A549 (cell line): ENCODE measurements at regions not wholly inside any gene's neighbourhood (a gene's known extent, or its start where the extent isn't known, plus 50 kb on each side); places are given as distances from the start of the nearest gene placed in this dataset.

Experiments
- ATAC-seq, 2 experiments: fragments of 200-7000 bp in 1 of 2; fragments of >200 bp in 1 of 2; cut with Nextera tagmentation in 1 of 2; cut with Tn5 transposase in 1 of 2; 3 replicates each; pipeline versions ENCODE4 v1.8.0 to v1.9.1; 2018 to 2020; ENCODE audit warnings: mild to moderate bottlenecking in 1 of 2, moderate library complexity in 1 of 2
- CTCF ChIA-PET: fragments of 300-600 bp; sonication (Branson Sonifier 250); formaldehyde crosslinking; extraction: SDS; loops from one replicate; lab custom pipeline; 2021; ENCODE audit warnings: antibody characterized with exemption, inconsistent platforms; lab: Yijun Ruan, JAX
- POLR2A ChIA-PET: fragments of 350-600 bp; formaldehyde crosslinking; extraction: SDS; loops from one replicate; lab custom pipeline; 2021; ENCODE audit warnings: antibody characterized with exemption, inconsistent platforms; lab: Yijun Ruan, JAX
- DNase-seq, 2 experiments: peaks; one replicate each; pipeline versions ENCODE4 v3.0.0 to v3.0.0-alpha.2; 2011 to 2016; ENCODE audit warnings: low read depth in 1 of 2, low spot score in 1 of 2
- FAIRE-seq: peaks from 2 replicates; lab custom pipeline; 2011; peaks lifted over from hg19 to GRCh38; lab: Jason Lieb, UNC
- H3K27ac ChIP-seq, 2 experiments: fragments of >200 bp; sonication (Bioruptor Twin); formaldehyde crosslinking; 3 replicates each; pipeline ENCODE4 v1.5.1; 2016 to 2017
- H3K4me1 ChIP-seq: fragments of >200 bp; sonication (Bioruptor Twin); formaldehyde crosslinking; 3 replicates; pipeline ENCODE4 v1.6.1; 2016
- H3K4me2 ChIP-seq: fragments of >200 bp; sonication (Bioruptor Twin); formaldehyde crosslinking; 3 replicates; pipeline ENCODE4 v1.6.1; 2016
- H3K4me3 ChIP-seq: fragments of >200 bp; sonication (Bioruptor Twin); formaldehyde crosslinking; 3 replicates; pipeline ENCODE4 v1.5.1; 2016
- H3K9me3 ChIP-seq: fragments of >200 bp; sonication (Bioruptor Twin); formaldehyde crosslinking; 3 replicates; pipeline ENCODE4 v1.6.1; 2016
- BCL3 ChIP-seq: fragments of >200 bp; sonication (Bioruptor Twin); formaldehyde crosslinking; IDR thresholded peaks from 3 replicates; pipeline ENCODE4 v1.6.1; 2016
- CBX8 ChIP-seq: fragments of 200-600 bp; sonication (generic); IDR thresholded peaks from 2 replicates; pipeline ENCODE4 v1.6.1; 2016
- CEBPB ChIP-seq, 2 experiments: fragments of >200 bp in 1 of 2; sonication (Bioruptor Twin) in 1 of 2; formaldehyde crosslinking in 1 of 2; IDR thresholded peaks; 2 replicates each; pipeline ENCODE4 v1.6.1; 2012 to 2016
- EHMT2 ChIP-seq: fragments of 200-600 bp; sonication (generic); IDR thresholded peaks from 2 replicates; pipeline ENCODE4 v1.6.1; 2016; ENCODE audit warnings: antibody characterized with exemption, low read depth, mild to moderate bottlenecking, moderate library complexity
- FOSL2 ChIP-seq, 2 experiments: fragments of 450-650 bp in 1 of 2; fragments of >200 bp in 1 of 2; sonication (Bioruptor Twin) in 1 of 2; formaldehyde crosslinking; IDR thresholded peaks; 2 replicates each; pipeline versions ENCODE4 v1.5.0 to v1.6.1; 2016 to 2020; ENCODE audit warnings: mild to moderate bottlenecking in 1 of 2, moderate library complexity in 1 of 2
- FOXS1 ChIP-seq: fragments of 250-450 bp; sonication (Bioruptor Pico); IDR thresholded peaks from 2 replicates; pipeline ENCODE4 v1.5.0; 2020; ENCODE audit warnings: mild to moderate bottlenecking, moderate library complexity
- GATA3 ChIP-seq: IDR thresholded peaks from 2 replicates; pipeline ENCODE4 v1.6.1; 2012; ENCODE audit warnings: borderline replicate concordance
- HDAC2 ChIP-seq: fragments of 200-600 bp; sonication (generic); IDR thresholded peaks from 2 replicates; pipeline ENCODE4 v1.6.1; 2016
- HOXA7 ChIP-seq: fragments of 250-450 bp; sonication (Bioruptor Pico); IDR thresholded peaks from 2 replicates; pipeline ENCODE4 v1.5.0; 2020; ENCODE audit warnings: mild to moderate bottlenecking, moderate library complexity
- HOXB13 ChIP-seq: fragments of 250-450 bp; sonication (Bioruptor Pico); IDR thresholded peaks from 2 replicates; pipeline ENCODE4 v1.5.0; 2020; ENCODE audit warnings: low read depth, mild to moderate bottlenecking, moderate library complexity
- HOXB5 ChIP-seq: fragments of 250-450 bp; sonication (Bioruptor Pico); IDR thresholded peaks from 2 replicates; pipeline ENCODE4 v1.5.0; 2020; ENCODE audit warnings: mild to moderate bottlenecking, moderate library complexity
- JUNB ChIP-seq: fragments of >200 bp; sonication (Bioruptor Twin); formaldehyde crosslinking; IDR thresholded peaks from 2 replicates; pipeline ENCODE4 v1.6.1; 2016
- KDM5A ChIP-seq: fragments of 200-600 bp; sonication (generic); IDR thresholded peaks from 2 replicates; pipeline ENCODE4 v1.6.1; 2016; ENCODE audit warnings: antibody characterized with exemption, mild to moderate bottlenecking
- MAFK ChIP-seq: fragments of 450-650 bp; IDR thresholded peaks from 2 replicates; pipeline ENCODE4 v1.6.1; 2014; ENCODE audit not compliant: partially characterized antibody
- NFE2L2 ChIP-seq: fragments of 150-350 bp; conservative IDR thresholded peaks from 2 replicates; pipeline ENCODE4 v1.6.1; 2014; ENCODE audit warnings: low read length
- NPAS2 ChIP-seq: fragments of 250-450 bp; sonication (Bioruptor Pico); IDR thresholded peaks from 2 replicates; pipeline ENCODE4 v1.8.0; 2022; ENCODE audit warnings: mild to moderate bottlenecking, moderate library complexity, borderline replicate concordance
- POLR2AphosphoS2 ChIP-seq: conservative IDR thresholded peaks from 2 replicates; pipeline ENCODE4 v1.6.1; 2012; ENCODE audit warnings: low read length, improper control_type of control experiment, inconsistent platforms
- RAD21 ChIP-seq, 2 experiments: fragments of >200 bp in 1 of 2; sonication (Bioruptor Twin) in 1 of 2; formaldehyde crosslinking in 1 of 2; IDR thresholded peaks in 1 of 2; conservative IDR thresholded peaks in 1 of 2; 2 replicates in 1 of 2; 3 replicates in 1 of 2; pipeline ENCODE4 v1.6.1; 2012 to 2018; ENCODE audit warnings: inconsistent platforms in 1 of 2
- RFX5 ChIP-seq: fragments of 450-650 bp; IDR thresholded peaks from 2 replicates; pipeline ENCODE4 v1.7.1; 2014; ENCODE audit warnings: antibody characterized with exemption, mild to moderate bottlenecking, moderate library complexity
- RNF2 ChIP-seq: fragments of 200-600 bp; sonication (generic); IDR thresholded peaks from 2 replicates; pipeline ENCODE4 v1.6.1; 2016; ENCODE audit warnings: low read depth, mild to moderate bottlenecking, antibody characterized with exemption, moderate library complexity, borderline replicate concordance
- SMC3 ChIP-seq: fragments of >200 bp; sonication (Bioruptor Twin); formaldehyde crosslinking; IDR thresholded peaks from 3 replicates; pipeline ENCODE4 v1.6.1; 2018; ENCODE audit warnings: inconsistent platforms
- USF2 ChIP-seq: fragments of 450-650 bp; IDR thresholded peaks from 2 replicates; pipeline ENCODE4 v1.6.1; 2014; ENCODE audit warnings: antibody characterized with exemption
- ZC3H11A ChIP-seq: fragments of 450-650 bp; IDR thresholded peaks from 2 replicates; pipeline ENCODE4 v1.6.1; 2014; ENCODE audit warnings: antibody characterized with exemption, mild to moderate bottlenecking
- WGBS: methylation state at CpG from one replicate; pipeline ENCODE4 v1.1.6; 2017; ENCODE audit errors: missing lambda C conversion rate; 5-methylcytosine and 5-hydroxymethylcytosine counted together
- TF ChIP-seq, protein P1 (sequence below): IDR thresholded peaks from 2 replicates; pipeline ENCODE4 v1.6.1; 2012
- TF ChIP-seq, protein P2 (sequence below): fragments of >200 bp; sonication (Bioruptor Twin); formaldehyde crosslinking; IDR thresholded peaks from 3 replicates; pipeline ENCODE4 v1.5.1; 2016
- TF ChIP-seq, protein P3 (sequence below): fragments of 250-450 bp; sonication (Bioruptor Pico); IDR thresholded peaks from 2 replicates; pipeline ENCODE4 v1.5.0; 2021; ENCODE audit warnings: mild to moderate bottlenecking, moderate library complexity, borderline replicate concordance
- TF ChIP-seq, protein P4 (sequence below): fragments of 150-350 bp; IDR thresholded peaks from 2 replicates; pipeline ENCODE4 v1.6.1; 2014; ENCODE audit warnings: low read depth, mild to moderate bottlenecking, low read length

DNA sequence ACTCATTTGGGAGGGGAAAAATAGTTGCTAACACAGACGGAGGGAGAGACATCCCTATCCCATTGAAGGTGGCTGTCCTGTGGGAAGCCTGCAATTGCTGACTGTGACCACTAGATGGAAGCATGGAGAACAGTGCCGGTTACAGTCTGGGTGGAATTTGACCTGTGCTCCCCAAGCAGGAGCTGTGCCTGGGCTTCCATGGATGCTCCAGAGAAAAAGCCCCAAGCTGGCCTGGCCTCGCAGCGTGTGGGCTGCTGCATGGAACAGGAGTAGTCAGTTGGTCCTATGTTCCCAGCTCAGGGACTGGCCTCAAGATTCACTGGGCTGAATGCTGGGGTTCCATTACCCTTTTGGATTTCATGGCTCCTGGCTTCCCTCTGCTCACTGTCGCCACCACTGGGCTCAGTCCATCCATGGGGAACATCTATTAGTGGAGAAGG lies 116.3 kb upstream of the CHD6 start:
- POLR2A ChIA-PET, result no interaction called here
- Histone ChIP-seq H3K4me3 (no peak overlapping the region), H3K9me3 (no peaks in the 10 kb centered on the region), H3K4me2 (no peak overlapping the region), H3K4me1 (no peaks in the 10 kb centered on the region), H3K27ac (no peak overlapping the region)
- FAIRE-seq (no peak), ATAC-seq (peak; percentile 76 to 92), DNase-seq (peak; percentile 50 to 54)
- CTCF ChIA-PET, result interaction anchor here (0.5 to 2.6 kb wide), 26 partner anchors 9 to 1775 kb away, joined by 3 to 15 read pairs (median 4); no protein-coding TSS in a partner anchor
- 3% methylated on average over 3 of the region's 5 CpGs for WGBS
- TF ChIP-seq JUNB (no peak), RFX5 (no peak), GATA3 (no peak), NFE2L2 (no peak), HOXA7 (CRISPR knock-in tag) (no peak), RAD21 (conservative IDR thresholded peaks at IDR 0.05 in 1 of 2, IDR thresholded peaks at IDR 0.05 in 1 of 2) (peak; percentile 30 to 31; a peak in 3 of 5 replicates), CBX8 (no peak), FOXS1 (CRISPR knock-in tag) (no peak), HDAC2 (no peak), ZC3H11A (no peak), NPAS2 (CRISPR knock-in tag) (no peak), USF2 (no peak), HOXB5 (CRISPR knock-in tag) (no peak), CEBPB (IDR thresholded peaks at IDR 0.05) (no peak), FOSL2 (IDR thresholded peaks at IDR 0.05) (no peak), FOSL2 (CRISPR knock-in tag; IDR thresholded peaks at IDR 0.05) (no peak), SMC3 (peak; percentile 33; the same call in 1 of the 3 replicates), POLR2AphosphoS2 (no peak), BCL3 (no peak), MAFK (no peak), KDM5A (no peak), EHMT2 (no peak), RNF2 (no peak), HOXB13 (CRISPR knock-in tag) (no peak)
- TF ChIP-seq, protein P1, sequence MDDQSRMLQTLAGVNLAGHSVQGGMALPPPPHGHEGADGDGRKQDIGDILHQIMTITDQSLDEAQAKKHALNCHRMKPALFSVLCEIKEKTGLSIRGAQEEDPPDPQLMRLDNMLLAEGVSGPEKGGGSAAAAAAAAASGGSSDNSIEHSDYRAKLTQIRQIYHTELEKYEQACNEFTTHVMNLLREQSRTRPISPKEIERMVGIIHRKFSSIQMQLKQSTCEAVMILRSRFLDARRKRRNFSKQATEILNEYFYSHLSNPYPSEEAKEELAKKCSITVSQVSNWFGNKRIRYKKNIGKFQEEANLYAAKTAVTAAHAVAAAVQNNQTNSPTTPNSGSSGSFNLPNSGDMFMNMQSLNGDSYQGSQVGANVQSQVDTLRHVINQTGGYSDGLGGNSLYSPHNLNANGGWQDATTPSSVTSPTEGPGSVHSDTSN, result no peak
- TF ChIP-seq, protein P2, sequence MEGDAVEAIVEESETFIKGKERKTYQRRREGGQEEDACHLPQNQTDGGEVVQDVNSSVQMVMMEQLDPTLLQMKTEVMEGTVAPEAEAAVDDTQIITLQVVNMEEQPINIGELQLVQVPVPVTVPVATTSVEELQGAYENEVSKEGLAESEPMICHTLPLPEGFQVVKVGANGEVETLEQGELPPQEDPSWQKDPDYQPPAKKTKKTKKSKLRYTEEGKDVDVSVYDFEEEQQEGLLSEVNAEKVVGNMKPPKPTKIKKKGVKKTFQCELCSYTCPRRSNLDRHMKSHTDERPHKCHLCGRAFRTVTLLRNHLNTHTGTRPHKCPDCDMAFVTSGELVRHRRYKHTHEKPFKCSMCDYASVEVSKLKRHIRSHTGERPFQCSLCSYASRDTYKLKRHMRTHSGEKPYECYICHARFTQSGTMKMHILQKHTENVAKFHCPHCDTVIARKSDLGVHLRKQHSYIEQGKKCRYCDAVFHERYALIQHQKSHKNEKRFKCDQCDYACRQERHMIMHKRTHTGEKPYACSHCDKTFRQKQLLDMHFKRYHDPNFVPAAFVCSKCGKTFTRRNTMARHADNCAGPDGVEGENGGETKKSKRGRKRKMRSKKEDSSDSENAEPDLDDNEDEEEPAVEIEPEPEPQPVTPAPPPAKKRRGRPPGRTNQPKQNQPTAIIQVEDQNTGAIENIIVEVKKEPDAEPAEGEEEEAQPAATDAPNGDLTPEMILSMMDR, result peak; percentile 59
- TF ChIP-seq, protein P3, sequence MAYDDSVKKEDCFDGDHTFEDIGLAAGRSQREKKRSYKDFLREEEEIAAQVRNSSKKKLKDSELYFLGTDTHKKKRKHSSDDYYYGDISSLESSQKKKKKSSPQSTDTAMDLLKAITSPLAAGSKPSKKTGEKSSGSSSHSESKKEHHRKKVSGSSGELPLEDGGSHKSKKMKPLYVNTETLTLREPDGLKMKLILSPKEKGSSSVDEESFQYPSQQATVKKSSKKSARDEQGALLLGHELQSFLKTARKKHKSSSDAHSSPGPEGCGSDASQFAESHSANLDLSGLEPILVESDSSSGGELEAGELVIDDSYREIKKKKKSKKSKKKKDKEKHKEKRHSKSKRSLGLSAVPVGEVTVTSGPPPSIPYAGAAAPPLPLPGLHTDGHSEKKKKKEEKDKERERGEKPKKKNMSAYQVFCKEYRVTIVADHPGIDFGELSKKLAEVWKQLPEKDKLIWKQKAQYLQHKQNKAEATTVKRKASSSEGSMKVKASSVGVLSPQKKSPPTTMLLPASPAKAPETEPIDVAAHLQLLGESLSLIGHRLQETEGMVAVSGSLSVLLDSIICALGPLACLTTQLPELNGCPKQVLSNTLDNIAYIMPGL, result no peak
- TF ChIP-seq, protein P4, sequence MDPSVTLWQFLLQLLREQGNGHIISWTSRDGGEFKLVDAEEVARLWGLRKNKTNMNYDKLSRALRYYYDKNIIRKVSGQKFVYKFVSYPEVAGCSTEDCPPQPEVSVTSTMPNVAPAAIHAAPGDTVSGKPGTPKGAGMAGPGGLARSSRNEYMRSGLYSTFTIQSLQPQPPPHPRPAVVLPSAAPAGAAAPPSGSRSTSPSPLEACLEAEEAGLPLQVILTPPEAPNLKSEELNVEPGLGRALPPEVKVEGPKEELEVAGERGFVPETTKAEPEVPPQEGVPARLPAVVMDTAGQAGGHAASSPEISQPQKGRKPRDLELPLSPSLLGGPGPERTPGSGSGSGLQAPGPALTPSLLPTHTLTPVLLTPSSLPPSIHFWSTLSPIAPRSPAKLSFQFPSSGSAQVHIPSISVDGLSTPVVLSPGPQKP, result no peak
- TF ChIP-seq, all 56 proteins: peak for 3
